ENCODE measurements at regions not wholly inside any gene's neighbourhood (a gene's known extent, or its start where the extent isn't known, plus 50 kb on each side); places are given as distances from the start of the nearest gene placed in this dataset.

DNA sequence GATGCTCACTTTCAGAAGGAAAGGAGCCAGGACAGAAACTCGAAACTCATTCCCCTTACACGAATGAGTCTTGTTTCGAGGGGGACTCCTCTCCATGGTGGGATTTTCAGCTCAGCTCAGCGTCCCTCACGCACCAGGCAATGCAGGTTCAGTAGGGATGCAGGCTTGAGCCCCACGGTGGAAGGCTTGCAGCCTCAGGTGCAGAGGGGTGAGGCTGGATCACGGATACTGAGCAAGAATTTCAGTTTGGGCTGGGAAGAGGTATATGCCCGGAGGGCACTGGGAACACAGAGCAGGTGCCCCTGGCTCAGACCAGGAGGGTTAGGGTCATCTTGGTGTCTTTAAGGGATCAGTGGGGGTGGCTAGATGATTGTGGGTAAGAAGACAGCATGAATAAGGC, 344.9 kb upstream of the TNRC6C start:
- H4K8ac ChIP-seq (ENCODE audit: low read depth, low read length), result no peak overlapping the region
- no peak overlapping the region for H3K4ac ChIP-seq (ENCODE audit: low read length)
- H3K79me1 ChIP-seq (ENCODE audit: low read depth, low read length), result no peaks in the 10 kb centered on the region
- DNase-seq (ENCODE audit: low spot score), result no peak
- H2BK15ac ChIP-seq (ENCODE audit: low read length), result no peak overlapping the region
- H3K9ac ChIP-seq (ENCODE audit: low read depth, low read length, poor library complexity), result no peak overlapping the region
- no peak overlapping the region for H4K91ac ChIP-seq (ENCODE audit: low read depth, low read length, poor library complexity)
- no peak overlapping the region for H2BK120ac ChIP-seq (ENCODE audit: low read depth, low read length)
- H3K9me3 ChIP-seq (replicated peaks in 1 of 2; ENCODE audit: control insufficient read depth in 2 of 2, insufficient read depth in 1 of 2, low read depth in 1 of 2, low read length in 2 of 2), result no peaks in the 10 kb centered on the region
- no CpG with 5 or more reads among the region's 8 CpGs for WGBS, 2 donors (ENCODE audit: extremely low coverage in 2 of 2, insufficient read length in 2 of 2, insufficient replicate concordance in 1 of 2)
- peaks cover 0 to 9% of the 10 kb centered on the region in 2 donors for H3K4me1 ChIP-seq (ENCODE audit: control insufficient read depth in 2 of 2, insufficient read depth in 1 of 2, low read depth in 1 of 2, low read length in 2 of 2)
- no peaks in the 10 kb centered on the region for H3K36me3 ChIP-seq (replicated peaks in 1 of 2; ENCODE audit: control insufficient read depth in 2 of 2, insufficient read depth in 2 of 2, low read length in 2 of 2)
- H3K18ac ChIP-seq (ENCODE audit: low read length), result peak overlapping the region; percentile 57
- no peak overlapping the region for H3K4me2 ChIP-seq (ENCODE audit: insufficient read depth, low read length, poor library complexity, severe bottlenecking)
- peaks cover 0 to 21% (median 0%) of the 10 kb centered on the region in 3 experiments for H3K27me3 ChIP-seq (ENCODE audit: control insufficient read depth in 3 of 3, insufficient read depth in 3 of 3, low read depth in 1 of 3, low read length in 3 of 3)
- no peak overlapping the region for H2BK12ac ChIP-seq (ENCODE audit: low read length)
- no peak overlapping the region for H3K23ac ChIP-seq (ENCODE audit: low read depth, low read length, poor library complexity)
- H3K27ac ChIP-seq (replicated peaks; ENCODE audit: low read length), result no peak overlapping the region
- H3K14ac ChIP-seq (ENCODE audit: low read length), result no peak overlapping the region
- H2BK5ac ChIP-seq (ENCODE audit: low read length), result no peak overlapping the region
- H3K4me3 ChIP-seq (ENCODE audit: low read length in 2 of 2), result no peak overlapping the region
- no peak overlapping the region for H2AFZ ChIP-seq (ENCODE audit: low read length)
- peak overlapping the region; percentile 24 for H2AK5ac ChIP-seq (ENCODE audit: low read depth, low read length)

DNA sequence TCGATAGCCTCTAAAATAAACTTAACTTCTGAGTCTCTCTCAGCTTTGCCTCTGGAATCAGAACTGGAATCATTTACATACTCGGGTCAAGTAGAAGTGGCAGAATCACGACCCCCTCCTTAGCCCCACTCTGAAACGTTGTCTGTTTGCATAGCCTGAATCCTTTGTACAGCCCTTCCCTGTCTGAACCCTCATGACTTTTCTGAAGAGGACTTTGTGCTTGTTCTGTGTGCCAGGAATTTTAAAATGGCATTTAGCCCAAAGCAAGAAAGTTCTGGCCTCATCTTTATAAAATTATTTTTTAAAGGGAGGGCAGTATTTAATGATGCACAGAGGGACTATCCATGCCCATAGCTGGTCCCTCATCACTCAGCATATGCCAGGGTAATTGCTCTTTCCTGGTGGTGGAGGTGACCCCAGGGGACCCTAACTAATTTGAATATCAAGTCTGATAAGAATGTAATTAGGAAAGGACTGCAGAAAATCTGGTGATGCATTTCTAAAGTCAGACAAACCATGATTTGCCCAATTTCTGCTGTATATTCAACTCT, 342.7 kb upstream of the TNRC6C start:
- H3K36me3 ChIP-seq (replicated peaks in 1 of 2; ENCODE audit: control insufficient read depth in 2 of 2, insufficient read depth in 2 of 2, low read length in 2 of 2), result no peaks in the 10 kb centered on the region
- H3K18ac ChIP-seq (ENCODE audit: low read length), result no peak overlapping the region
- H3K14ac ChIP-seq (ENCODE audit: low read length), result no peak overlapping the region
- H2BK15ac ChIP-seq (ENCODE audit: low read length), result no peak overlapping the region
- no peak overlapping the region for H2BK5ac ChIP-seq (ENCODE audit: low read length)
- H3K27me3 ChIP-seq (ENCODE audit: control insufficient read depth in 3 of 3, insufficient read depth in 3 of 3, low read depth in 1 of 3, low read length in 3 of 3), result peaks cover 0 to 21% (median 0%) of the 10 kb centered on the region in 3 experiments
- H4K91ac ChIP-seq (ENCODE audit: low read depth, low read length, poor library complexity), result no peak overlapping the region
- no peaks in the 10 kb centered on the region for H3K79me1 ChIP-seq (ENCODE audit: low read depth, low read length)
- DNase-seq (ENCODE audit: low spot score), result no peak
- no peak overlapping the region for H2BK12ac ChIP-seq (ENCODE audit: low read length)
- no peak overlapping the region for H2BK120ac ChIP-seq (ENCODE audit: low read depth, low read length)
- H3K23ac ChIP-seq (ENCODE audit: low read depth, low read length, poor library complexity), result no peak overlapping the region
- H4K8ac ChIP-seq (ENCODE audit: low read depth, low read length), result no peak overlapping the region
- H3K9ac ChIP-seq (ENCODE audit: low read depth, low read length, poor library complexity), result no peak overlapping the region
- H3K27ac ChIP-seq (replicated peaks; ENCODE audit: low read length), result no peak overlapping the region
- no peak overlapping the region for H3K4ac ChIP-seq (ENCODE audit: low read length)
- no peak overlapping the region for H3K4me2 ChIP-seq (ENCODE audit: insufficient read depth, low read length, poor library complexity, severe bottlenecking)
- H3K9me3 ChIP-seq (replicated peaks in 1 of 2; ENCODE audit: control insufficient read depth in 2 of 2, insufficient read depth in 1 of 2, low read depth in 1 of 2, low read length in 2 of 2), result peaks cover 0 to 2% of the 10 kb centered on the region in 2 donors
- no CpG with 5 or more reads among the region's 4 CpGs for WGBS, 2 donors (ENCODE audit: extremely low coverage in 2 of 2, insufficient read length in 2 of 2, insufficient replicate concordance in 1 of 2)
- no peak overlapping the region for H2AFZ ChIP-seq (ENCODE audit: low read length)
- H2AK5ac ChIP-seq (ENCODE audit: low read depth, low read length), result no peak overlapping the region
- H3K4me1 ChIP-seq (ENCODE audit: control insufficient read depth in 2 of 2, insufficient read depth in 1 of 2, low read depth in 1 of 2, low read length in 2 of 2), result peaks cover 0 to 7% of the 10 kb centered on the region in 2 donors
- H3K4me3 ChIP-seq (ENCODE audit: low read length in 2 of 2), result no peak overlapping the region

DNA sequence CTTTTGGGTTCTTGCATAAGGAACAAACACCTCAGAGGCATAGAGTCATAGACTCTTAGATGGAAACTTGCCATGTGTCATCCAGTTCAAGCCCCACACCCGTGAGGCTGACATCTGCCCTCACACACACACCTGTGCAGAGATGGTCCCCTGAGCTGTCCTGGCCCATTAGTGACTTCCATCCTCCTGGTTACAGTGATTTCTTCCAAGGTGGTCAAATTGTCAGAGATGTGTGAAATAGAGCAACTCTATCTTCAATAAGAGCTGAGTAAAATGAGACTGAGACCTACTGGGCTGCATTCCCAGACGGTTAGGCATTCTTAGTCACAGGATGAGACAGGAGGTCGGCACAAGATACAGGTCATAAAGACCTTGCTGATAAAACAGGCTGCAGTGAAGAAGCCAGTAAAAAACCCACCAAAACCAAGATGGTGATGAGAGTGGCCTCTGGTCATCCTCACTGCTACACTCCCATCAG, 342.2 kb upstream of the TNRC6C start:
- Histone ChIP-seq H3K18ac (ENCODE audit: low read length) (no peak overlapping the region), H3K27me3 (ENCODE audit: control insufficient read depth in 3 of 3, insufficient read depth in 3 of 3, low read depth in 1 of 3, low read length in 3 of 3) (peaks cover 0 to 18% (median 0%) of the 10 kb centered on the region in 3 experiments), H2BK120ac (ENCODE audit: low read depth, low read length) (no peak overlapping the region), H3K27ac (replicated peaks; ENCODE audit: low read length) (no peak overlapping the region), H3K9me3 (replicated peaks in 1 of 2; ENCODE audit: control insufficient read depth in 2 of 2, insufficient read depth in 1 of 2, low read depth in 1 of 2, low read length in 2 of 2) (peaks cover 0 to 3% of the 10 kb centered on the region in 2 donors), H3K23ac (ENCODE audit: low read depth, low read length, poor library complexity) (no peak overlapping the region), H3K4me1 (ENCODE audit: control insufficient read depth in 2 of 2, insufficient read depth in 1 of 2, low read depth in 1 of 2, low read length in 2 of 2) (peaks cover 0 to 7% of the 10 kb centered on the region in 2 donors), H2AK5ac (ENCODE audit: low read depth, low read length) (no peak overlapping the region), H2BK15ac (ENCODE audit: low read length) (no peak overlapping the region), H3K4me2 (ENCODE audit: insufficient read depth, low read length, poor library complexity, severe bottlenecking) (no peak overlapping the region), H3K9ac (ENCODE audit: low read depth, low read length, poor library complexity) (no peak overlapping the region), H2BK12ac (ENCODE audit: low read length) (no peak overlapping the region), H3K4ac (ENCODE audit: low read length) (no peak overlapping the region), H2AFZ (ENCODE audit: low read length) (no peak overlapping the region), H3K79me1 (ENCODE audit: low read depth, low read length) (no peaks in the 10 kb centered on the region), H3K14ac (ENCODE audit: low read length) (no peak overlapping the region), H4K8ac (ENCODE audit: low read depth, low read length) (no peak overlapping the region), H3K36me3 (replicated peaks in 1 of 2; ENCODE audit: control insufficient read depth in 2 of 2, insufficient read depth in 2 of 2, low read length in 2 of 2) (no peaks in the 10 kb centered on the region), H4K91ac (ENCODE audit: low read depth, low read length, poor library complexity) (no peak overlapping the region), H3K4me3 (ENCODE audit: low read length in 2 of 2) (no peak overlapping the region), H2BK5ac (ENCODE audit: low read length) (no peak overlapping the region)
- no CpG with 5 or more reads among the region's 3 CpGs for WGBS, 2 donors (ENCODE audit: extremely low coverage in 2 of 2, insufficient read length in 2 of 2, insufficient replicate concordance in 1 of 2)
- no peak for DNase-seq (ENCODE audit: low spot score)

DNA sequence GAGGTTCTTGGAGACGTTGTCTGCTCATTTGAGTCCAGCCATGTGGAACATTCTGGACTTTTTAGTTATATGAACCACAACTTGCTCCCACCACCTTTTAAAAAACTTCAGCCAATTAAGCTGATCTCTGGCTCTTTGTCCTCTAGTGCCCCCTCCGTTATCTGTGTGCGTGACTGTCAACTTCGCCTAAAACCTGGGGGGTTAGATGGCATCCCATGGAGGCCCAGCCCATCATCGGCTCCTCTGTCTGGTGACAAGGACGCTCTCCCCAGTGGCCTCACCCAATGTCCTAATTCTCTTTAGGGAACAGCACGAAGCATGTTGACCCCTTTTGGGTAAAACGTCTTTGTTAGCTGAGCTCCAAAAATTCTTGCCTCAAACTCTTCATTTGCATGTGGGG, 341.0 kb upstream of the TNRC6C start:
- peaks cover 0 to 10% (median 0%) of the 10 kb centered on the region in 3 experiments for H3K27me3 ChIP-seq (ENCODE audit: control insufficient read depth in 3 of 3, insufficient read depth in 3 of 3, low read depth in 1 of 3, low read length in 3 of 3)
- H3K18ac ChIP-seq (ENCODE audit: low read length), result no peak overlapping the region
- H3K4me3 ChIP-seq (ENCODE audit: low read length in 2 of 2), result no peak overlapping the region
- no peak overlapping the region for H2AFZ ChIP-seq (ENCODE audit: low read length)
- no CpG with 5 or more reads among the region's 8 CpGs for WGBS, 2 donors (ENCODE audit: extremely low coverage in 2 of 2, insufficient read length in 2 of 2, insufficient replicate concordance in 1 of 2)
- DNase-seq (ENCODE audit: low spot score), result no peak
- no peaks in the 10 kb centered on the region for H3K79me1 ChIP-seq (ENCODE audit: low read depth, low read length)
- H3K9ac ChIP-seq (ENCODE audit: low read depth, low read length, poor library complexity), result no peak overlapping the region
- H3K4me2 ChIP-seq (ENCODE audit: insufficient read depth, low read length, poor library complexity, severe bottlenecking), result no peak overlapping the region
- no peak overlapping the region for H3K23ac ChIP-seq (ENCODE audit: low read depth, low read length, poor library complexity)
- no peak overlapping the region for H3K27ac ChIP-seq (replicated peaks; ENCODE audit: low read length)
- H2BK15ac ChIP-seq (ENCODE audit: low read length), result no peak overlapping the region
- H4K8ac ChIP-seq (ENCODE audit: low read depth, low read length), result no peak overlapping the region
- no peak overlapping the region for H2AK5ac ChIP-seq (ENCODE audit: low read depth, low read length)
- peaks cover 0 to 3% of the 10 kb centered on the region in 2 donors for H3K9me3 ChIP-seq (replicated peaks in 1 of 2; ENCODE audit: control insufficient read depth in 2 of 2, insufficient read depth in 1 of 2, low read depth in 1 of 2, low read length in 2 of 2)
- H2BK120ac ChIP-seq (ENCODE audit: low read depth, low read length), result no peak overlapping the region
- no peaks in the 10 kb centered on the region for H3K36me3 ChIP-seq (replicated peaks in 1 of 2; ENCODE audit: control insufficient read depth in 2 of 2, insufficient read depth in 2 of 2, low read length in 2 of 2)
- H2BK12ac ChIP-seq (ENCODE audit: low read length), result no peak overlapping the region
- peaks cover 0 to 7% of the 10 kb centered on the region in 2 donors for H3K4me1 ChIP-seq (ENCODE audit: control insufficient read depth in 2 of 2, insufficient read depth in 1 of 2, low read depth in 1 of 2, low read length in 2 of 2)
- H3K14ac ChIP-seq (ENCODE audit: low read length), result no peak overlapping the region
- no peak overlapping the region for H3K4ac ChIP-seq (ENCODE audit: low read length)
- H4K91ac ChIP-seq (ENCODE audit: low read depth, low read length, poor library complexity), result no peak overlapping the region
- no peak overlapping the region for H2BK5ac ChIP-seq (ENCODE audit: low read length)
